HEK293 (cell line): ENCODE measurements at regions not wholly inside any gene's neighbourhood (a gene's known extent, or its start where the extent isn't known, plus 50 kb on each side); places are given as distances from the start of the nearest gene placed in this dataset.
A peak's percentile ranks its signal among the peaks of the same experiment; 100 is the strongest.

Experiments used
- CTCF ChIA-PET: fragments of 350-600 bp; formaldehyde crosslinking; extraction: SDS; loops from one replicate; lab custom pipeline; 2021; ENCODE audit warnings: antibody characterized with exemption; lab: Yijun Ruan, JAX
- POLR2A ChIA-PET: fragments of 300-600 bp; formaldehyde crosslinking; extraction: SDS; loops from one replicate; lab custom pipeline; 2020; ENCODE audit warnings: antibody characterized with exemption, inconsistent platforms; lab: Yijun Ruan, JAX
- H3K27ac ChIP-seq: fragments of 200-500 bp; sonication (Bioruptor generic); 2 replicates; pipeline ENCODE4 v1.5.1; 2014; ENCODE audit warnings: low read depth, low read length, control low read depth, inconsistent platforms; ENCODE audit errors: extremely low read depth
- H3K36me3 ChIP-seq, 2 experiments: fragments of 200-500 bp in 1 of 2; sonication (Bioruptor generic) in 1 of 2; 1 replicate in 1 of 2; 2 replicates in 1 of 2; pipeline ENCODE4 v1.5.1; 2014 to 2017; ENCODE audit warnings: inconsistent platforms in 2 of 2, low read length in 2 of 2; ENCODE audit not compliant: control insufficient read depth in 2 of 2, insufficient read depth in 1 of 2
- H3K4me1 ChIP-seq: fragments of 200-500 bp; sonication (Bioruptor generic); 2 replicates; pipeline ENCODE4 v1.5.1; 2014; ENCODE audit warnings: mild to moderate bottlenecking, low read length, inconsistent platforms; ENCODE audit not compliant: control insufficient read depth, insufficient read depth
- H3K4me3 ChIP-seq: 2 replicates; pipeline ENCODE4 v1.5.1; 2011; ENCODE audit warnings: low read depth, mild to moderate bottlenecking, control low read depth, low read length, moderate library complexity
- H3K9me3 ChIP-seq: fragments of 200-500 bp; sonication (Bioruptor generic); 2 replicates; pipeline ENCODE4 v1.5.1; 2014; ENCODE audit warnings: low read depth, low read length, inconsistent platforms; ENCODE audit not compliant: control insufficient read depth, insufficient read depth
- HOXA7 ChIP-seq: sonication (generic); formaldehyde crosslinking; IDR thresholded peaks from 2 replicates; pipeline ENCODE4 v1.8.1; 2022; ENCODE audit warnings: missing genetic modification reagents, borderline replicate concordance
- KLF8 ChIP-seq: fragments of 450-650 bp; formaldehyde crosslinking; IDR thresholded peaks from 2 replicates; pipeline ENCODE4 v1.5.1; 2016; ENCODE audit warnings: missing biosample characterization, missing genetic modification characterization
- PRDM2 ChIP-seq: fragments of 450-650 bp; formaldehyde crosslinking; IDR thresholded peaks from 2 replicates; pipeline ENCODE4 v1.5.1; 2016; ENCODE audit warnings: missing biosample characterization, missing genetic modification characterization, borderline replicate concordance
- REPIN1 ChIP-seq: fragments of 450-650 bp; formaldehyde crosslinking; IDR thresholded peaks from 2 replicates; pipeline ENCODE4 v1.5.1; 2017; ENCODE audit warnings: missing biosample characterization, missing genetic modification characterization, low read depth
- SCRT2 ChIP-seq: fragments of 450-650 bp; formaldehyde crosslinking; IDR thresholded peaks from 2 replicates; pipeline ENCODE4 v1.5.1; 2016; ENCODE audit warnings: missing biosample characterization, missing genetic modification characterization
- SETDB1 ChIP-seq: IDR thresholded peaks from one replicate; pipeline ENCODE4 v1.6.1; 2017; ENCODE audit warnings: mild to moderate bottlenecking, low read length, moderate library complexity, mixed read lengths; ENCODE audit not compliant: insufficient read length
- TRIM28 ChIP-seq: IDR thresholded peaks from 2 replicates; pipeline ENCODE4 v1.6.1; 2011; ENCODE audit warnings: low read length, control low read depth, borderline replicate concordance
- ZFP37 ChIP-seq: fragments of 450-650 bp; formaldehyde crosslinking; IDR thresholded peaks from 2 replicates; pipeline ENCODE4 v1.5.1; 2016; ENCODE audit warnings: missing biosample characterization, missing genetic modification characterization
- ZNF133 ChIP-seq: fragments of 450-650 bp; formaldehyde crosslinking; IDR thresholded peaks from 2 replicates; pipeline ENCODE4 v1.5.1; 2016; ENCODE audit warnings: missing biosample characterization, missing genetic modification characterization
- ZNF426 ChIP-seq: fragments of 450-650 bp; formaldehyde crosslinking; IDR thresholded peaks from 2 replicates; pipeline ENCODE4 v1.5.1; 2017; ENCODE audit warnings: missing biosample characterization, missing genetic modification characterization, mild to moderate bottlenecking, inconsistent platforms, moderate library complexity
- ZNF521 ChIP-seq: fragments of 450-650 bp; formaldehyde crosslinking; IDR thresholded peaks from 2 replicates; pipeline ENCODE4 v1.5.1; 2017; ENCODE audit warnings: missing biosample characterization, mild to moderate bottlenecking, missing genetic modification characterization
- ZNF544 ChIP-seq: fragments of 450-650 bp; formaldehyde crosslinking; IDR thresholded peaks from 2 replicates; pipeline ENCODE4 v1.5.0; 2017; ENCODE audit warnings: missing biosample characterization, missing genetic modification characterization
- ZNF549 ChIP-seq: fragments of 450-650 bp; IDR thresholded peaks from 2 replicates; pipeline ENCODE4 v1.5.1; 2018; ENCODE audit warnings: missing biosample characterization, missing genetic modification characterization, mild to moderate bottlenecking, inconsistent platforms, moderate library complexity
- ZSCAN18 ChIP-seq: fragments of 450-650 bp; formaldehyde crosslinking; IDR thresholded peaks from 2 replicates; pipeline ENCODE4 v1.5.1; 2016; ENCODE audit warnings: missing biosample characterization, missing genetic modification characterization
- TF ChIP-seq, protein P1 (sequence below): fragments of 450-650 bp; formaldehyde crosslinking; IDR thresholded peaks from 2 replicates; pipeline ENCODE4 v1.5.1; 2017; ENCODE audit warnings: missing biosample characterization, missing genetic modification characterization

GRCh38 chr11:37525336-37525735 lies 927.3 kb upstream of the RAG2 start (continued):
- TF ChIP-seq, protein P1, sequence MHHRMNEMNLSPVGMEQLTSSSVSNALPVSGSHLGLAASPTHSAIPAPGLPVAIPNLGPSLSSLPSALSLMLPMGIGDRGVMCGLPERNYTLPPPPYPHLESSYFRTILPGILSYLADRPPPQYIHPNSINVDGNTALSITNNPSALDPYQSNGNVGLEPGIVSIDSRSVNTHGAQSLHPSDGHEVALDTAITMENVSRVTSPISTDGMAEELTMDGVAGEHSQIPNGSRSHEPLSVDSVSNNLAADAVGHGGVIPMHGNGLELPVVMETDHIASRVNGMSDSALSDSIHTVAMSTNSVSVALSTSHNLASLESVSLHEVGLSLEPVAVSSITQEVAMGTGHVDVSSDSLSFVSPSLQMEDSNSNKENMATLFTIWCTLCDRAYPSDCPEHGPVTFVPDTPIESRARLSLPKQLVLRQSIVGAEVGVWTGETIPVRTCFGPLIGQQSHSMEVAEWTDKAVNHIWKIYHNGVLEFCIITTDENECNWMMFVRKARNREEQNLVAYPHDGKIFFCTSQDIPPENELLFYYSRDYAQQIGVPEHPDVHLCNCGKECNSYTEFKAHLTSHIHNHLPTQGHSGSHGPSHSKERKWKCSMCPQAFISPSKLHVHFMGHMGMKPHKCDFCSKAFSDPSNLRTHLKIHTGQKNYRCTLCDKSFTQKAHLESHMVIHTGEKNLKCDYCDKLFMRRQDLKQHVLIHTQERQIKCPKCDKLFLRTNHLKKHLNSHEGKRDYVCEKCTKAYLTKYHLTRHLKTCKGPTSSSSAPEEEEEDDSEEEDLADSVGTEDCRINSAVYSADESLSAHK (tag by site-specific recombination): no peak
- TF ChIP-seq SETDB1 (no peak), ZNF549 (no peak), KLF8 (tag by site-specific recombination) (no peak), ZNF521 (no peak), ZSCAN18 (tag by site-specific recombination) (no peak), ZFP37 (tag by site-specific recombination) (no peak), ZNF426 (tag by site-specific recombination) (no peak), HOXA7 (CRISPR knock-in tag) (no peak)
- TF ChIP-seq, all 188 proteins: peak for 0

DNA sequence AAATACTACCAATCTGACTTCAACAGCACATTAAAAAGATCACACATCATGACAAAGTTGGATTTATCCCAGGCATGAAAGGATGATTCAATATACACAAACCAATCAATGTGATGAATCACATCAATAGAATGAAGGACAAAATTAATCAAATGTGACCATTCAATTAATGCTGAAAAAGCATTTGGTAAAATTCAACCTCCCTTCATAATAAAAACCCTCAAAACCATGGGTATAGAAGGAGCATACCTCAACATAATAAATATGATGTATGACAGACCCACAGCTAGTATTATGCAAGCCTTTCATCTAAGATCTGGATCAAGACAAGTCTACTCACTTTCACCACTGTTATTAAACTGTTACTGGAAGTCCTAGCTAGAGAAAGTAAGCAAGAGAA lies 921.7 kb upstream of the RAG2 start:
- Histone ChIP-seq H3K4me1 (no peaks in the 10 kb centered on the region), H3K4me3 (no peak overlapping the region), H3K27ac (no peak overlapping the region), H3K36me3 (no peaks in the 10 kb centered on the region), H3K9me3 (no peaks in the 10 kb centered on the region)
- CTCF ChIA-PET: interaction anchor here (0.6 kb wide), 1 partner anchor 8 kb away, joined by 3 read pairs; no protein-coding TSS in a partner anchor
- POLR2A ChIA-PET: no interaction called here
- no peak for TF ChIP-seq REPIN1 (tag by site-specific recombination)
- no peak for TF ChIP-seq ZNF544 (tag by site-specific recombination)
- no peak for TF ChIP-seq TRIM28
- TF ChIP-seq ZSCAN18 (tag by site-specific recombination): no peak
- no peak for TF ChIP-seq ZNF133 (tag by site-specific recombination)

DNA sequence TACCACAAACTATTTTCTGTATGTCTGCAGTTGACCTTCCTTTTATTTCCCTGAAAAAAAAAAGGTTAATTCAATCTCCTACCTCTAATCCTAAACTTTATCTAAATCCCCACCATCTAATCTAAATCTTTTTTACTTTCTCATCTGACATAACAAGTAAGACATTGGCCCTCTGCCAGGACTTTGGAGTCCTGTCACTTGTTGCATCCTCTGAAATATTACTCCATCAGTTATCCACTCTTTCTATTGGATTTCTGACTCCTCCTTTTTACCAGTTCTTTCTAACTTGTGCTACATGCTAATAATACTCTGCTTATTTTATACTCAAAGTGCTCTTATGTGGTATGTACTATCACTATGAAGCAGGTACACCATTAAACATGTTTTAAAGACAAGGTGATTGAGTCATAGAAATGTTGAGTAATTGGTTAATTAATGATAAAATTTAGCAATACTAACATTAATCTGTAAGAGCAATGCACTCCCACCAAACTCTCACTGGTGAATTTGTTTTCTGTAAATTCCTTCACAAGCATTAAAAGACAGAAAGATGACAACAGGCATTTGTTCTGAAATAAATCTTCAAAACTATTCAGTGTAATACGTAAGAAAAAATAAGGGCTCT lies 914.2 kb upstream of the RAG2 start:
- no peak for TF ChIP-seq PRDM2 (tag by site-specific recombination)
- 0 out of 2 replicates have a peak, but pooled peaks have one; percentile 13 for TF ChIP-seq SCRT2 (tag by site-specific recombination)
- no peak overlapping the region for H3K4me3 ChIP-seq
- H3K4me1 ChIP-seq: no peaks in the 10 kb centered on the region
- ChIA-PET CTCF (interaction anchor here (0.7 kb wide), 1 partner anchor 205 kb away, joined by 3 read pairs; no protein-coding TSS in a partner anchor), POLR2A (no interaction called here)
- no peaks in the 10 kb centered on the region for H3K36me3 ChIP-seq
- no peaks in the 10 kb centered on the region for H3K9me3 ChIP-seq
- no peak overlapping the region for H3K27ac ChIP-seq
